PC-9 (cell line): ENCODE measurements at regions not wholly inside any gene's neighbourhood (a gene's known extent, or its start where the extent isn't known, plus 50 kb on each side); places are given as distances from the start of the nearest gene placed in this dataset.

Experiments
- EZH2 ChIP-seq: fragments of 200-600 bp; sonication (generic); IDR thresholded peaks from 2 replicates; pipeline ENCODE4 v1.8.0; 2017; ENCODE audit warnings: antibody characterized with exemption, low read depth
- TF ChIP-seq, protein P1 (sequence below): fragments of 200-600 bp; sonication (generic); conservative IDR thresholded peaks from 2 replicates; pipeline ENCODE4 v1.6.1; 2017; ENCODE audit warnings: mixed run types, antibody characterized with exemption, mild to moderate bottlenecking, moderate library complexity

- TF ChIP-seq, protein P1, sequence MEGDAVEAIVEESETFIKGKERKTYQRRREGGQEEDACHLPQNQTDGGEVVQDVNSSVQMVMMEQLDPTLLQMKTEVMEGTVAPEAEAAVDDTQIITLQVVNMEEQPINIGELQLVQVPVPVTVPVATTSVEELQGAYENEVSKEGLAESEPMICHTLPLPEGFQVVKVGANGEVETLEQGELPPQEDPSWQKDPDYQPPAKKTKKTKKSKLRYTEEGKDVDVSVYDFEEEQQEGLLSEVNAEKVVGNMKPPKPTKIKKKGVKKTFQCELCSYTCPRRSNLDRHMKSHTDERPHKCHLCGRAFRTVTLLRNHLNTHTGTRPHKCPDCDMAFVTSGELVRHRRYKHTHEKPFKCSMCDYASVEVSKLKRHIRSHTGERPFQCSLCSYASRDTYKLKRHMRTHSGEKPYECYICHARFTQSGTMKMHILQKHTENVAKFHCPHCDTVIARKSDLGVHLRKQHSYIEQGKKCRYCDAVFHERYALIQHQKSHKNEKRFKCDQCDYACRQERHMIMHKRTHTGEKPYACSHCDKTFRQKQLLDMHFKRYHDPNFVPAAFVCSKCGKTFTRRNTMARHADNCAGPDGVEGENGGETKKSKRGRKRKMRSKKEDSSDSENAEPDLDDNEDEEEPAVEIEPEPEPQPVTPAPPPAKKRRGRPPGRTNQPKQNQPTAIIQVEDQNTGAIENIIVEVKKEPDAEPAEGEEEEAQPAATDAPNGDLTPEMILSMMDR, result no peak
- TF ChIP-seq EZH2, result no peak
Observed at GRCh38 chr10:58930500-58930899, 245.9 kb upstream of the PHYHIPL start.
